ENCODE measurements at regions not wholly inside any gene's neighbourhood (a gene's known extent, or its start where the extent isn't known, plus 50 kb on each side); places are given as distances from the start of the nearest gene placed in this dataset.

- TF ChIP-seq CTCF (conservative IDR thresholded peaks at IDR 0.05) (no peak), ZFX (IDR thresholded peaks at IDR 0.05) (no peak)
Observed at GRCh38 chr6:165988302-165988756, 179.3 kb downstream of the TBXT start.
